Thyroid gland (tissue), 4 donors: ENCODE measurements at regions not wholly inside any gene's neighbourhood (a gene's known extent, or its start where the extent isn't known, plus 50 kb on each side); places are given as distances from the start of the nearest gene placed in this dataset.

Experiments used
- POLR2A ChIP-seq, 2 donors: fragments of 450-650 bp; IDR thresholded peaks; one replicate each; pipeline ENCODE4 v1.6.1; 2017; ENCODE audit warnings: antibody characterized with exemption in 2 of 2, mild to moderate bottlenecking in 2 of 2, moderate library complexity in 1 of 2
- TF ChIP-seq, protein P1 (sequence below), 6 experiments: fragments of 200-600 bp in 3 of 6; fragments of 450-650 bp in 3 of 6; sonication (generic) in 3 of 6; IDR thresholded peaks; one replicate each; pipeline ENCODE4 v1.5.1; 2016 to 2019; ENCODE audit warnings: antibody characterized with exemption in 6 of 6, mild to moderate bottlenecking in 2 of 6, inconsistent platforms in 1 of 6, moderate library complexity in 1 of 6

DNA sequence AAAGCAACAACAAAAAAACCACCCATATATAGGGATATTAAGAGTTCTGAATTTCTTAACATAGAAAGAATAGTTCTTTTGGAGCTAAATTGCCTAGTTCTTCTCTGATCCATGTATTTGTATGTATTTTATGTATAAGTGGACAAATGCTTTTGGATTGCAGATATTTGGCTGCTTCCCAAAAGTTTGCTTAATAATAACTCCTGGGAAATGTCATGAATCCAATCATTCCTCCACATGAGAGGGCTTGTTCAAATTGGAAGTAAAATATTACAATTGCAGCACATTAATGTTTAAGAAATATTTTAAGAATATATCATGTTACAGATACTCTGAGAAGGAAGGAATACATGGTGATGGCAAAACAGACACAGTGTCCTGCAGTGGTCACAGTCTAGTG lies 71.5 kb upstream of the PAGE3 start:
- TF ChIP-seq, protein P1, sequence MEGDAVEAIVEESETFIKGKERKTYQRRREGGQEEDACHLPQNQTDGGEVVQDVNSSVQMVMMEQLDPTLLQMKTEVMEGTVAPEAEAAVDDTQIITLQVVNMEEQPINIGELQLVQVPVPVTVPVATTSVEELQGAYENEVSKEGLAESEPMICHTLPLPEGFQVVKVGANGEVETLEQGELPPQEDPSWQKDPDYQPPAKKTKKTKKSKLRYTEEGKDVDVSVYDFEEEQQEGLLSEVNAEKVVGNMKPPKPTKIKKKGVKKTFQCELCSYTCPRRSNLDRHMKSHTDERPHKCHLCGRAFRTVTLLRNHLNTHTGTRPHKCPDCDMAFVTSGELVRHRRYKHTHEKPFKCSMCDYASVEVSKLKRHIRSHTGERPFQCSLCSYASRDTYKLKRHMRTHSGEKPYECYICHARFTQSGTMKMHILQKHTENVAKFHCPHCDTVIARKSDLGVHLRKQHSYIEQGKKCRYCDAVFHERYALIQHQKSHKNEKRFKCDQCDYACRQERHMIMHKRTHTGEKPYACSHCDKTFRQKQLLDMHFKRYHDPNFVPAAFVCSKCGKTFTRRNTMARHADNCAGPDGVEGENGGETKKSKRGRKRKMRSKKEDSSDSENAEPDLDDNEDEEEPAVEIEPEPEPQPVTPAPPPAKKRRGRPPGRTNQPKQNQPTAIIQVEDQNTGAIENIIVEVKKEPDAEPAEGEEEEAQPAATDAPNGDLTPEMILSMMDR (IDR thresholded peaks at IDR 0.05): no peak
- TF ChIP-seq POLR2A (IDR thresholded peaks at IDR 0.05): no peak
